Neural progenitor cell (in vitro differentiated cells): ENCODE measurements at regions not wholly inside any gene's neighbourhood (a gene's known extent, or its start where the extent isn't known, plus 50 kb on each side); places are given as distances from the start of the nearest gene placed in this dataset.

Experiments
- CTCF ChIP-seq: fragments of 200-600 bp; sonication (generic); IDR thresholded peaks from 2 replicates; pipeline ENCODE4 v1.5.1; 2017; ENCODE audit warnings: antibody characterized with exemption, mild to moderate bottlenecking
- EZH2 ChIP-seq: fragments of 200-600 bp; sonication (generic); IDR thresholded peaks from 2 replicates; pipeline ENCODE4 v1.6.1; 2017; ENCODE audit warnings: antibody characterized with exemption, mild to moderate bottlenecking, moderate library complexity
- EZH2phosphoT487 ChIP-seq: fragments of 200-600 bp; sonication (generic); IDR thresholded peaks from 2 replicates; pipeline ENCODE4 v1.6.1; 2017; ENCODE audit warnings: antibody characterized with exemption

- TF ChIP-seq EZH2phosphoT487, result no peak
- TF ChIP-seq CTCF, result no peak
- no peak for TF ChIP-seq EZH2
Measured at GRCh38 chr2:149991576-149991975, 404.0 kb upstream of the MMADHC start.
